GM23338 (cell line): ENCODE measurements at regions not wholly inside any gene's neighbourhood (a gene's known extent, or its start where the extent isn't known, plus 50 kb on each side); places are given as distances from the start of the nearest gene placed in this dataset.

ENCODE experiments used
- ATAC-seq: fragments of 200-7000 bp; cut with Tn5 transposase; 3 replicates; pipeline ENCODE4 v1.9.1; 2020
- DNase-seq: peaks from one replicate; pipeline ENCODE4 v3.0.0-alpha.2; 2015; ENCODE audit warnings: low spot score
- H2AFZ ChIP-seq: fragments of 200-600 bp; sonication (generic); 2 replicates; pipeline ENCODE4 v1.8.0; 2016; ENCODE audit warnings: antibody characterized with exemption, mild to moderate bottlenecking, moderate library complexity
- H3F3A ChIP-seq: fragments of 200-600 bp; sonication (generic); replicated peaks from 2 replicates; pipeline ENCODE4 v1.8.0; 2017; ENCODE audit warnings: antibody characterized with exemption, mixed run types, low read depth
- H3K27ac ChIP-seq: fragments of 200-600 bp; sonication (generic); 2 replicates; pipeline ENCODE4 v1.6.1; 2016; ENCODE audit warnings: low read depth
- H3K27me3 ChIP-seq: fragments of 200-600 bp; sonication (generic); 2 replicates; pipeline ENCODE4 v1.8.0; 2016; ENCODE audit warnings: mild to moderate bottlenecking, mixed run types, moderate library complexity; ENCODE audit not compliant: insufficient read depth
- H3K36me3 ChIP-seq: fragments of 200-600 bp; sonication (generic); 2 replicates; pipeline ENCODE4 v1.8.0; 2016; ENCODE audit warnings: mild to moderate bottlenecking; ENCODE audit not compliant: insufficient read depth
- H3K4me1 ChIP-seq: fragments of 200-600 bp; sonication (generic); 2 replicates; pipeline ENCODE4 v1.8.0; 2016; ENCODE audit warnings: mild to moderate bottlenecking, moderate library complexity; ENCODE audit not compliant: insufficient read depth
- H3K4me2 ChIP-seq: fragments of 200-600 bp; sonication (generic); 2 replicates; pipeline ENCODE4 v1.7.1; 2017; ENCODE audit warnings: mixed run types
- H3K4me3 ChIP-seq: fragments of 200-600 bp; sonication (generic); 2 replicates; pipeline ENCODE4 v1.6.1; 2016; ENCODE audit warnings: mixed run types
- H3K79me2 ChIP-seq: fragments of 200-600 bp; sonication (generic); replicated peaks from 2 replicates; pipeline ENCODE4 v1.8.0; 2017; ENCODE audit warnings: mild to moderate bottlenecking; ENCODE audit not compliant: insufficient read depth
- H3K9me2 ChIP-seq: fragments of 200-600 bp; sonication (generic); 2 replicates; pipeline ENCODE4 v1.8.0; 2017; ENCODE audit not compliant: insufficient read depth
- H4K20me1 ChIP-seq: fragments of 200-600 bp; sonication (generic); replicated peaks from 2 replicates; pipeline ENCODE4 v1.8.0; 2017; ENCODE audit warnings: mild to moderate bottlenecking; ENCODE audit not compliant: insufficient read depth
- H3K27ac Mint-ChIP-seq: 2 replicates; pipeline ENCODE4 v1.8.0; 2020; ENCODE audit warnings: inconsistent platforms, mild to moderate bottlenecking, moderate library complexity, mixed read lengths
- H3K27me3 Mint-ChIP-seq: 3 replicates; pipeline ENCODE4 v1.8.0; 2022; ENCODE audit warnings: low read depth, mild to moderate bottlenecking, moderate library complexity, mixed read lengths, inconsistent platforms; ENCODE audit not compliant: insufficient read depth, poor library complexity
- H3K36me3 Mint-ChIP-seq: 3 replicates; pipeline ENCODE4 v1.8.0; 2021; ENCODE audit warnings: low read depth, mild to moderate bottlenecking, inconsistent platforms, moderate library complexity, mixed read lengths
- H3K4me1 Mint-ChIP-seq: 3 replicates; pipeline ENCODE4 v1.8.0; 2020; ENCODE audit warnings: mild to moderate bottlenecking, inconsistent platforms, mixed read lengths
- H3K4me3 Mint-ChIP-seq: 3 replicates; pipeline ENCODE4 v1.8.0; 2021; ENCODE audit warnings: moderate library complexity, mild to moderate bottlenecking, inconsistent platforms, mixed read lengths
- H3K9me3 Mint-ChIP-seq: 3 replicates; pipeline ENCODE4 v1.8.0; 2020; ENCODE audit warnings: moderate library complexity, mild to moderate bottlenecking, inconsistent platforms, mixed read lengths
- CTCF ChIP-seq, 2 experiments: fragments of 200-600 bp in 1 of 2; sonication (generic) in 1 of 2; conservative IDR thresholded peaks; 2 replicates each; pipeline versions ENCODE4 v1.5.1 to v1.6.1; 2016 to 2017; ENCODE audit warnings: antibody characterized with exemption in 2 of 2, low read depth in 2 of 2, mild to moderate bottlenecking in 2 of 2, moderate library complexity in 1 of 2
- EZH2 ChIP-seq: fragments of 200-600 bp; sonication (generic); IDR thresholded peaks from one replicate; pipeline ENCODE4 v1.8.0; 2017; ENCODE audit warnings: antibody characterized with exemption, mild to moderate bottlenecking, low read depth; ENCODE audit not compliant: unreplicated experiment
- JUNB ChIP-seq: IDR thresholded peaks from one replicate; pipeline ENCODE4 v1.6.1; 2016; ENCODE audit warnings: antibody characterized with exemption; ENCODE audit not compliant: unreplicated experiment
- NANOG ChIP-seq: IDR thresholded peaks from 2 replicates; pipeline ENCODE4 v1.6.1; 2016; ENCODE audit warnings: antibody characterized with exemption, borderline replicate concordance
- POLR2AphosphoS5 ChIP-seq: IDR thresholded peaks from 2 replicates; pipeline ENCODE4 v1.6.1; 2016; ENCODE audit warnings: antibody characterized with exemption, low read depth
- STAT1 ChIP-seq: IDR thresholded peaks from one replicate; pipeline ENCODE4 v1.6.1; 2016; ENCODE audit warnings: antibody characterized with exemption; ENCODE audit not compliant: unreplicated experiment
- ZNF114 ChIP-seq: fragments of 250-450 bp; sonication (Bioruptor Pico); IDR thresholded peaks from 2 replicates; pipeline ENCODE4 v1.5.0; 2020; ENCODE audit warnings: mild to moderate bottlenecking, moderate library complexity
- TF ChIP-seq, protein P1 (sequence below): IDR thresholded peaks from 2 replicates; pipeline ENCODE4 v1.6.1; 2016; ENCODE audit warnings: antibody characterized with exemption
- TF ChIP-seq, protein P2 (sequence below): fragments of 250-450 bp; sonication (Bioruptor Pico); IDR thresholded peaks from 2 replicates; pipeline ENCODE4 v1.5.0; 2020; ENCODE audit warnings: mild to moderate bottlenecking, moderate library complexity

- Mint-ChIP-seq H3K4me3 (no peak overlapping the region), H3K4me1 (peaks cover 22% of the 10 kb centered on the region)
- TF ChIP-seq JUNB (no peak), CTCF (conservative IDR thresholded peaks at IDR 0.05; ENCODE audit: low read depth in 2 of 2) (peak in 1 of 2 experiments; percentile 27; a peak in 2 of 4 replicates)
These were observed 195.7 kb upstream of the ADGRL2 start for GRCh38 chr1:81605023-81605422.

DNA sequence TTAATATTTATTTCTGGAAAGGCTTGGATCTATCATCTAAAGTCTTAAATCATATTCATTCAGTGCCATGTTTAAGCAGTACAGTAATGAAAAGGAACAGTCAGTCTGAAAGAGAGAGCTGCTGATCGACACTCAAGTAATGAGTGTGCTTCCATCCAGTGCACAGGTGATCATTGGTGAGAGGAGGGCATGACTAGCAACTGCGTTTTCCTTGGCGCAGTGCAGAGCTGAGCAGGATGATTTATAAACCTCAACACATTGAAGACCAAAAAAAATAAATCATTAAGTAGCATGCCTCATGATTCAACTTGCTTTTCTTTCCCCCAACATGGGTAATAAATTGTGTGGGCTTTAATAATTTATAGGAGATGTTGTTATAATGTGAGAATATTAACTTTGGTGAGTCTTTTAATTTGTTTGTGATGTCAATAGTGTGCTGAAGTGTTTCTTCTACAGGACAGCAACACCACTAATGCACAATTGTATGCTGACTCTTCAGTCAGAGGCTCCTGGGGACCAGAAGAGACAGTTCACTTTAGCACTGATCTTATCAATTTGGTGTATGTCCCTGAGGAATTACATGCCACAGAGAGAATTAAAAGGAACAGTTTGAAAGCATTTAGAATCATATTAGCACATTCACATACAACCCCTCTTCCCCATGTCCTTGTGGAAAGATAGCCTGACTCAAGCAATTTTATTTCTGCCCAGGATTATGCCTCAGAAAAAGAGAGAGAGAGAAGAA, 199.7 kb upstream of the ADGRL2 start:
- Histone ChIP-seq H4K20me1 (no peaks in the 10 kb centered on the region), H2AFZ (no peak overlapping the region; the same call in 1 of the 2 replicates), H3K36me3 (no peaks in the 10 kb centered on the region), H3K4me2 (no peak overlapping the region), H3K4me1 (peaks cover 23% of the 10 kb centered on the region), H3K4me3 (no peak overlapping the region), H3K27ac (no peak overlapping the region), H3F3A (no peaks in the 10 kb centered on the region), H3K79me2 (no peaks in the 10 kb centered on the region), H3K27me3 (no peaks in the 10 kb centered on the region), H3K9me2 (no peaks in the 10 kb centered on the region)
- Mint-ChIP-seq H3K27ac (no peak overlapping the region), H3K9me3 (no peaks in the 10 kb centered on the region), H3K4me3 (no peak overlapping the region), H3K4me1 (peaks cover 28% of the 10 kb centered on the region), H3K27me3 (no peaks in the 10 kb centered on the region), H3K36me3 (no peaks in the 10 kb centered on the region)
- DNase-seq: no peak
- no peak for ATAC-seq
- TF ChIP-seq JUNB: no peak
- no peak for TF ChIP-seq NANOG
- TF ChIP-seq STAT1: no peak
- no peak for TF ChIP-seq ZNF114 (CRISPR knock-in tag)
- TF ChIP-seq CTCF (conservative IDR thresholded peaks at IDR 0.05; ENCODE audit: low read depth in 2 of 2): no peak
- TF ChIP-seq, protein P1, sequence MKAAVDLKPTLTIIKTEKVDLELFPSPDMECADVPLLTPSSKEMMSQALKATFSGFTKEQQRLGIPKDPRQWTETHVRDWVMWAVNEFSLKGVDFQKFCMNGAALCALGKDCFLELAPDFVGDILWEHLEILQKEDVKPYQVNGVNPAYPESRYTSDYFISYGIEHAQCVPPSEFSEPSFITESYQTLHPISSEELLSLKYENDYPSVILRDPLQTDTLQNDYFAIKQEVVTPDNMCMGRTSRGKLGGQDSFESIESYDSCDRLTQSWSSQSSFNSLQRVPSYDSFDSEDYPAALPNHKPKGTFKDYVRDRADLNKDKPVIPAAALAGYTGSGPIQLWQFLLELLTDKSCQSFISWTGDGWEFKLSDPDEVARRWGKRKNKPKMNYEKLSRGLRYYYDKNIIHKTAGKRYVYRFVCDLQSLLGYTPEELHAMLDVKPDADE: no peak
- no peak for TF ChIP-seq POLR2AphosphoS5
- TF ChIP-seq, protein P2, sequence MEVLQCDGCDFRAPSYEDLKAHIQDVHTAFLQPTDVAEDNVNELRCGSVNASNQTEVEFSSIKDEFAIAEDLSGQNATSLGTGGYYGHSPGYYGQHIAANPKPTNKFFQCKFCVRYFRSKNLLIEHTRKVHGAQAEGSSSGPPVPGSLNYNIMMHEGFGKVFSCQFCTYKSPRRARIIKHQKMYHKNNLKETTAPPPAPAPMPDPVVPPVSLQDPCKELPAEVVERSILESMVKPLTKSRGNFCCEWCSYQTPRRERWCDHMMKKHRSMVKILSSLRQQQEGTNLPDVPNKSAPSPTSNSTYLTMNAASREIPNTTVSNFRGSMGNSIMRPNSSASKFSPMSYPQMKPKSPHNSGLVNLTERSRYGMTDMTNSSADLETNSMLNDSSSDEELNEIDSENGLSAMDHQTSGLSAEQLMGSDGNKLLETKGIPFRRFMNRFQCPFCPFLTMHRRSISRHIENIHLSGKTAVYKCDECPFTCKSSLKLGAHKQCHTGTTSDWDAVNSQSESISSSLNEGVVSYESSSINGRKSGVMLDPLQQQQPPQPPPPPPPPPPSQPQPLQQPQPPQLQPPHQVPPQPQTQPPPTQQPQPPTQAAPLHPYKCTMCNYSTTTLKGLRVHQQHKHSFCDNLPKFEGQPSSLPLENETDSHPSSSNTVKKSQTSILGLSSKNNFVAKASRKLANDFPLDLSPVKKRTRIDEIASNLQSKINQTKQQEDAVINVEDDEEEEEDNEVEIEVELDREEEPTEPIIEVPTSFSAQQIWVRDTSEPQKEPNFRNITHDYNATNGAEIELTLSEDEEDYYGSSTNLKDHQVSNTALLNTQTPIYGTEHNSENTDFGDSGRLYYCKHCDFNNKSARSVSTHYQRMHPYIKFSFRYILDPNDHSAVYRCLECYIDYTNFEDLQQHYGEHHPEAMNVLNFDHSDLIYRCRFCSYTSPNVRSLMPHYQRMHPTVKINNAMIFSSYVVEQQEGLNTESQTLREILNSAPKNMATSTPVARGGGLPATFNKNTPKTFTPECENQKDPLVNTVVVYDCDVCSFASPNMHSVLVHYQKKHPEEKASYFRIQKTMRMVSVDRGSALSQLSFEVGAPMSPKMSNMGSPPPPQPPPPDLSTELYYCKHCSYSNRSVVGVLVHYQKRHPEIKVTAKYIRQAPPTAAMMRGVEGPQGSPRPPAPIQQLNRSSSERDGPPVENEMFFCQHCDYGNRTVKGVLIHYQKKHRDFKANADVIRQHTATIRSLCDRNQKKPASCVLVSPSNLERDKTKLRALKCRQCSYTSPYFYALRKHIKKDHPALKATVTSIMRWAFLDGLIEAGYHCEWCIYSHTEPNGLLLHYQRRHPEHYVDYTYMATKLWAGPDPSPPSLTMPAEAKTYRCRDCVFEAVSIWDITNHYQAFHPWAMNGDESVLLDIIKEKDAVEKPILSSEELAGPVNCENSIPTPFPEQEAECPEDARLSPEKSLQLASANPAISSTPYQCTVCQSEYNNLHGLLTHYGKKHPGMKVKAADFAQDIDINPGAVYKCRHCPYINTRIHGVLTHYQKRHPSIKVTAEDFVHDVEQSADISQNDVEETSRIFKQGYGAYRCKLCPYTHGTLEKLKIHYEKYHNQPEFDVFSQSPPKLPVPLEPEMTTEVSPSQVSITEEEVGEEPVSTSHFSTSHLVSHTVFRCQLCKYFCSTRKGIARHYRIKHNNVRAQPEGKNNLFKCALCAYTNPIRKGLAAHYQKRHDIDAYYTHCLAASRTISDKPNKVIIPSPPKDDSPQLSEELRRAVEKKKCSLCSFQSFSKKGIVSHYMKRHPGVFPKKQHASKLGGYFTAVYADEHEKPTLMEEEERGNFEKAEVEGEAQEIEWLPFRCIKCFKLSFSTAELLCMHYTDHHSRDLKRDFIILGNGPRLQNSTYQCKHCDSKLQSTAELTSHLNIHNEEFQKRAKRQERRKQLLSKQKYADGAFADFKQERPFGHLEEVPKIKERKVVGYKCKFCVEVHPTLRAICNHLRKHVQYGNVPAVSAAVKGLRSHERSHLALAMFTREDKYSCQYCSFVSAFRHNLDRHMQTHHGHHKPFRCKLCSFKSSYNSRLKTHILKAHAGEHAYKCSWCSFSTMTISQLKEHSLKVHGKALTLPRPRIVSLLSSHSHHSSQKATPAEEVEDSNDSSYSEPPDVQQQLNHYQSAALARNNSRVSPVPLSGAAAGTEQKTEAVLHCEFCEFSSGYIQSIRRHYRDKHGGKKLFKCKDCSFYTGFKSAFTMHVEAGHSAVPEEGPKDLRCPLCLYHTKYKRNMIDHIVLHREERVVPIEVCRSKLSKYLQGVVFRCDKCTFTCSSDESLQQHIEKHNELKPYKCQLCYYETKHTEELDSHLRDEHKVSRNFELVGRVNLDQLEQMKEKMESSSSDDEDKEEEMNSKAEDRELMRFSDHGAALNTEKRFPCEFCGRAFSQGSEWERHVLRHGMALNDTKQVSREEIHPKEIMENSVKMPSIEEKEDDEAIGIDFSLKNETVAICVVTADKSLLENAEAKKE (CRISPR knock-in tag): no peak
- no peak for TF ChIP-seq EZH2

More at GRCh38 chr1:81605023-81605422, 195.7 kb upstream of the ADGRL2 start:
- Histone ChIP-seq H3K27me3 (peaks cover 3% of the 10 kb centered on the region; the same call in 1 of the 2 replicates), H3K9me2 (0 out of 2 replicates have a peak, but pooled peaks cover 4% of the 10 kb centered on the region), H3K79me2 (no peaks in the 10 kb centered on the region), H3K27ac (no peak overlapping the region), H3K4me1 (peaks cover 11% of the 10 kb centered on the region; the same call in 1 of the 2 replicates), H3K4me3 (no peak overlapping the region), H2AFZ (no peak overlapping the region), H3K36me3 (no peaks in the 10 kb centered on the region), H3F3A (no peaks in the 10 kb centered on the region), H4K20me1 (no peaks in the 10 kb centered on the region), H3K4me2 (no peak overlapping the region)
- H3K27me3 Mint-ChIP-seq: peaks cover 10% of the 10 kb centered on the region
- DNase-seq (peak; percentile 44), ATAC-seq (peak; percentile 80)
- no peaks in the 10 kb centered on the region for H3K36me3 Mint-ChIP-seq
- H3K27ac Mint-ChIP-seq: no peak overlapping the region
- no peaks in the 10 kb centered on the region for H3K9me3 Mint-ChIP-seq
